Activated CD8-positive, alpha-beta memory T cell treated with anti-CD3 and anti-CD28 coated beads, Interleukin-2, amount 50 U/mL, for 24 hours (primary cell): ENCODE measurements at regions not wholly inside any gene's neighbourhood (a gene's known extent, or its start where the extent isn't known, plus 50 kb on each side); places are given as distances from the start of the nearest gene placed in this dataset.

ENCODE experiments used
- DNase-seq: peaks from one replicate; pipeline ENCODE4 v3.0.0-alpha.2; 2020; ENCODE audit errors: extremely low read depth

GRCh38 chr2:42900289-42900891, 108.0 kb upstream of the HAAO start:
- DNase-seq = no peak

DNA sequence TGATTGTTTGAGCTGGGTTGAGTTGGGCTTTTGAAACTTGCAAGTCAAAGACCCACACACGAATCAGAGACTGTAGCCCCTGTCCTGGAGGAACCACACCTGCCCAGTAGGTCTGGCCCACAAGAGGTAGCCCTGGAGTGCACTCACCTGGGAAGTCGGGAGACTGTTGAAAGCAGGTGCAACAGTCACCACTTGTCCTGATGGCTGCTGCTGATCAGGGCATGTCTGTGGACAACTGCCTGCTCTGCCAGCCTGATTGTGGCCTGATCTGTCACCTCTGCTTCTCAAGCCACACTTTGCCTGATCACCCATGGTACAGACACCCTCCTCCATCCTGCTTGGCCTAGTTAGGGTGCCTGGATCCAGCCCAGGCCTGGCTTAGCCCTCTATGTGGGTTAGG, 105.0 kb upstream of the HAAO start:
- DNase-seq = no peak

- no peak for DNase-seq
These were observed 103.4 kb upstream of the HAAO start for GRCh38 chr2:42895791-42896135.

GRCh38 chr2:42895134-42895790, 102.9 kb upstream of the HAAO start:
- DNase-seq = no peak

DNA sequence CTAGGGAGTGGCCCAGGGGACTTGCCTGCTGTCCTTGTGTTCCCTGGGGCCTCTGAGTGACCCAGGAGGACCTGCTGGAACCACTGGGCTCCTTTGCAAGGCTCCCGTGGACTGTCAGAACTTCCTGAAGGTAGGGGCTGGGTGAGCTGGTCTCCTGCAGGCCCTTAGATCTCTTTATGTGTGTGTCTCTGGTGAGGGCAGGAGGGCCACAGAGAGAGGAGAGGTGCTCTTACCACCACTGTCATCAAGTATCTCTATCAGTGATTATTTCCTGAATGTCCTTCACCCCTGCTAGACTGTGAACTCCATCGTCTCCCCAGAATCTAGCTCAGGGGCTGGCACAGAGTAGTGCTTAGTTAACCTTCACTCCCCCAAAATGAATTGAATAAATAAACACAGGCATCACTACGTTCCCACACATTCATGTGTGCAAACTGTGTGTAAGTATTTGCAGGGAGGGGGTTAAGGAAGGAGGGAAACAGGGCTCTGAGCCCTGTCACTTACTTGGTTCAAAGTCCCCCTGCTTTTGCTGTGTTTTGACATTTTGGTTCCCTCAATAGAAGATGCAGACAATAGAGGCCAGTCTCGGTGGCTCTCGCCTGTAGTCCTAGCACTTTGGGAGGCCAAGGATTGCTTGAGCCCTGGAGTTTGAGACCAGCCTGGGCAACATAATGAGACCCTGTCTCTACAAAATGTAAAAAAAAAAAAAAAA, 100.8 kb upstream of the HAAO start:
- DNase-seq = no peak

- DNase-seq = no peak
These were observed 98.5 kb upstream of the HAAO start for GRCh38 chr2:42890791-42891355.

- DNase-seq = no peak
These were observed 96.2 kb upstream of the HAAO start for GRCh38 chr2:42888321-42889245.

- no peak for DNase-seq
These were observed 94.5 kb upstream of the HAAO start for GRCh38 chr2:42886921-42887320.

GRCh38 chr2:42882756-42883155, 90.4 kb upstream of the HAAO start:
- no peak for DNase-seq

GRCh38 chr2:42881732-42882131, 89.3 kb upstream of the HAAO start:
- no peak for DNase-seq

GRCh38 chr2:42880738-42881690, 88.6 kb upstream of the HAAO start:
- no peak for DNase-seq

- no peak for DNase-seq
These were observed 87.7 kb upstream of the HAAO start for GRCh38 chr2:42879913-42880737.

DNA sequence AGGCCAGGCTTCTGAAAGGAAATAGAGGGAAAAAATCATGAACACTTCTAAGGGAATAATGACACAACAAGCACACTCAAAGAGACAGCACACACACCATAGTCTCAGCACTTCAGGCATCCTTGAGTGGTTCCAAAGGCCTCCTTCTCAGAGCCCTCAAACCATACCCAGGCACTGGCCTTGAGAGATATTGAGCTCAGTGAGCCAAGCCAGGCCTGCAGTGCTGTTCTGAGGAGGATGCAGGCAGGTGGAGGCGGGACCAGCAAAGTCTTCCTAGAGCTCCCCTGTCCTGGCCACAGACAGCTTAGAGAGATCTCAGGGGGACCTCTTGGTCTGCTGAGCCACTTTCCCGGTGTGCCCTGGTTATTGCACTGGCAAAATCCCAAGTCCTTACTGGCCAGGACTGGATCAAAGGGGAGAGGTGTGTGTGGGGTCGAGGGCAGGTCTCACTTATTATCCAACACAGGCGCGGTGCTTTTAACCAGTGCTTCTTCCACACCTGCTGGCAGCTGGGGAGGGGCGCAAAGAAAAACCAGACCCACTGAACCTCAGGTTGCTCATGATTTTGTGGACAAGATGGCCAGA, 86.8 kb upstream of the HAAO start:
- DNase-seq = no peak

DNA sequence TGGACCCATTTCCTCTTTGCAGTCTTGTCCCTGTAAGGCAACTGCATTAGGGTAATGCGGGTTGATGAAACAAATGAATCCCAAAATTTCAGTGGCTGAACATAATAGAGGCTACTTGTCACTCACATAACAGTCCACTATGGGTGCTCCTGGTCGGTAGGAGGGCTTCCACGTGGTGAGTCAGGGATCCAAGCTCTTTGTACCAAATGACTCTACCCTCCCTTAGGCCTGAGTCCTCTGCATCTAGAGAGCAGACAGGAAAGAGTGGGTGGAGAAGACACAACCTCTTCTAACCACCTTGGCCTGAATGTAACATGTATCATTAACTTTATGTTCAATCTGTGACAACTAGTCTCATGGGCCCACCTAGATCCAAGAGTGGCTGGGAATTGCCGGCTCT, 86.2 kb upstream of the HAAO start:
- no peak for DNase-seq

GRCh38 chr2:42877936-42878335, 85.6 kb upstream of the HAAO start:
- no peak for DNase-seq

GRCh38 chr2:42877511-42877910, 85.1 kb upstream of the HAAO start:
- no peak for DNase-seq

DNA sequence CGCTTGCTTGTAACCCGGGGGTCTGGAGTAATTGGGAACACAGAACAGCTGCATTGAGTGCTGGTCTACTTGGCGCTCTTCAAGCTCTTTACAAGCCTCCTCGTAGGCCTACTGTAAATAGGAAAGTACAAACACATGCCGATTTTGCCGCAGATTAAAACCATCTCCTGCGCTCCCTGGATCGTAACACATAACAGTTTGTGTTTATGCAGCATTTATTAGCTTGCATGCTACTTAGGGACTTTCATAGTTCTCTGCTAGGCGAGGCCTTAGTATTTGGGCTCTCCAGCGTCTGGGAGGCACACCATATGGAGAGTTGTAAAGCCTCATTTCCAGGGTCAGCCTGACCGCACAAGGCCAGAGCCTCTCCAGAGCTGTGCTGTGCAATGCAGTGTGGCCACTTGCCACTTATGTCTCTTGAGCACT, 84.0 kb upstream of the HAAO start:
- DNase-seq = no peak

DNA sequence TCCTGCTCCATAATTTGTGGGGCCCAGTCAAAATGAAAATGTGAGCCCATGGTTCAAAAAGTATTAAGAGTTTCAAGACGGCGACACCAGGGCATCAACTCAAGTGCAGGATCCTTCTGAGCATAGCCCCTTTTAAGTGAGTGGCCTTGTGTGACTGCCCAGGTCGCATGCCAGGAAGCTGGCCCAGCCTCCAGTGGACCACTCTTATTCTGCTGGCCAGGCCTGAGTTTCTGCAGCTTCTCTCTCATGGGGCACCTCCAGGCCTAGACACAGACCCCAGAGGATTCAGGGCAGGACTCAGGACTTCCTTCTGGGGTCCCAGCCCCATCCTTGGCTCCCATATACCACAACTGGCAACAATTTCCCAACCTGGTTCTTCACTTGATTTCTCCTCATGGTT, 83.5 kb upstream of the HAAO start:
- no peak for DNase-seq
